PC-3 (cell line): ENCODE measurements at regions not wholly inside any gene's neighbourhood (a gene's known extent, or its start where the extent isn't known, plus 50 kb on each side); places are given as distances from the start of the nearest gene placed in this dataset.

Experiments used
- ATAC-seq: fragments of 200-7000 bp; cut with Tn5 transposase; 2 replicates; pipeline ENCODE4 v1.9.1; 2020; ENCODE audit warnings: mild to moderate bottlenecking, moderate library complexity
- BruUV-seq: library from RNA; stranded (reverse); fragments of 400-500 nt; replicated peaks from 2 replicates; lab custom pipeline; 2021; lab: Mats Ljungman, UMichigan
- CTCF ChIA-PET: fragments of 300-600 bp; sonication (Branson Sonifier 250); formaldehyde crosslinking; loops from one replicate; lab custom pipeline; 2022; ENCODE audit warnings: antibody characterized with exemption; lab: Charles Lee
- POLR2A ChIA-PET: fragments of 300-600 bp; sonication (Branson Sonifier 250); formaldehyde crosslinking; loops from one replicate; lab custom pipeline; 2022; ENCODE audit warnings: antibody characterized with exemption; ENCODE audit not compliant: unreplicated experiment; lab: Charles Lee
- DNase-seq: peaks from one replicate; pipeline ENCODE4 v3.0.0-alpha.2; 2015
- H2AFZ ChIP-seq: fragments of 300-600 bp; sonication (generic); 2 replicates; pipeline ENCODE4 v1.6.0; 2016; ENCODE audit warnings: antibody characterized with exemption, low read length
- H3F3A ChIP-seq: fragments of 300-600 bp; sonication (generic); one replicate; pipeline ENCODE4 v1.6.0; 2017; ENCODE audit warnings: antibody characterized with exemption, low read length, control low read depth, mild to moderate bottlenecking; ENCODE audit not compliant: unreplicated experiment
- H3K27ac ChIP-seq: fragments of 300-600 bp; sonication (generic); 2 replicates; pipeline ENCODE4 v1.5.1; 2016; ENCODE audit warnings: mild to moderate bottlenecking, low read length
- H3K27me3 ChIP-seq: fragments of 300-600 bp; sonication (generic); 2 replicates; pipeline ENCODE4 v1.6.1; 2016; ENCODE audit warnings: low read length, mixed read lengths
- H3K36me3 ChIP-seq: fragments of 300-600 bp; sonication (generic); 2 replicates; pipeline ENCODE4 v1.6.1; 2016; ENCODE audit warnings: low read depth, mixed run types, low read length, mixed read lengths
- H3K4me1 ChIP-seq: fragments of 300-600 bp; sonication (generic); 2 replicates; pipeline ENCODE4 v1.5.1; 2016; ENCODE audit warnings: low read length; ENCODE audit not compliant: insufficient read depth
- H3K4me2 ChIP-seq: fragments of 300-600 bp; sonication (generic); 2 replicates; pipeline ENCODE4 v1.6.0; 2016; ENCODE audit warnings: low read length
- H3K4me3 ChIP-seq: fragments of 300-600 bp; sonication (generic); 2 replicates; pipeline ENCODE4 v1.5.1; 2016; ENCODE audit warnings: mild to moderate bottlenecking, low read length, mixed read lengths
- H3K79me2 ChIP-seq: fragments of 300-600 bp; sonication (generic); 2 replicates; pipeline ENCODE4 v1.6.1; 2017; ENCODE audit warnings: low read length, mixed read lengths
- H3K9ac ChIP-seq: fragments of 300-600 bp; sonication (generic); 2 replicates; pipeline ENCODE4 v1.6.0; 2016; ENCODE audit warnings: mild to moderate bottlenecking, low read length
- H3K9me2 ChIP-seq: fragments of 300-600 bp; sonication (generic); replicated peaks from 2 replicates; pipeline ENCODE4 v1.6.1; 2016; ENCODE audit warnings: mixed run types, low read length, mixed read lengths
- H3K9me3 ChIP-seq: fragments of 300-600 bp; sonication (generic); 2 replicates; pipeline ENCODE4 v1.6.1; 2016; ENCODE audit warnings: low read length, mixed read lengths
- H4K20me1 ChIP-seq: fragments of 300-600 bp; sonication (generic); 2 replicates; pipeline ENCODE4 v1.6.1; 2016; ENCODE audit warnings: low read length, mixed read lengths
- CTCF ChIP-seq: fragments of 300-600 bp; sonication (generic); conservative IDR thresholded peaks from 2 replicates; pipeline ENCODE4 v1.5.1; 2017; ENCODE audit warnings: antibody characterized with exemption, low read depth, mild to moderate bottlenecking, low read length
- EZH2 ChIP-seq: fragments of 300-600 bp; sonication (generic); IDR thresholded peaks from one replicate; pipeline ENCODE4 v1.6.1; 2017; ENCODE audit warnings: antibody characterized with exemption, mild to moderate bottlenecking, low read length; ENCODE audit not compliant: unreplicated experiment
- EZH2phosphoT487 ChIP-seq: fragments of 300-600 bp; sonication (generic); IDR thresholded peaks from 2 replicates; pipeline ENCODE4 v1.6.1; 2018; ENCODE audit warnings: mild to moderate bottlenecking, antibody characterized with exemption, low read length, borderline replicate concordance
- intact Hi-C: fragments of 100-400 bp; cut with micrococcal nuclease; formaldehyde crosslinking; loops from 2 replicates; pipeline ENCODE4 v1.9.0; 2023

GRCh38 chr21:17370916-17371315 is 141.9 kb upstream of the CXADR start:
- ChIA-PET CTCF (no interaction called here), POLR2A (no interaction called here)
- Histone ChIP-seq H2AFZ (no peak overlapping the region), H3K9me2 (no peaks in the 10 kb centered on the region), H3K79me2 (no peaks in the 10 kb centered on the region), H3K4me1 (no peaks in the 10 kb centered on the region), H3K9ac (no peak overlapping the region), H3K27ac (no peak overlapping the region), H4K20me1 (no peaks in the 10 kb centered on the region), H3F3A (no peaks in the 10 kb centered on the region), H3K4me3 (no peak overlapping the region), H3K9me3 (no peaks in the 10 kb centered on the region), H3K4me2 (no peak overlapping the region), H3K36me3 (no peaks in the 10 kb centered on the region), H3K27me3 (no peaks in the 10 kb centered on the region)
- intact Hi-C loops, result no loop called here
- TF ChIP-seq EZH2 (no peak), EZH2phosphoT487 (no peak)
- BruUV-seq, result no TSS peak
- DNase-seq (no peak), ATAC-seq (no peak)

- H3K27ac ChIP-seq, result no peak overlapping the region
- no peaks in the 10 kb centered on the region for H3F3A ChIP-seq
- TF ChIP-seq EZH2 (no peak), CTCF (no peak), EZH2phosphoT487 (no peak)
- no peaks in the 10 kb centered on the region for H3K4me1 ChIP-seq
- ChIA-PET POLR2A (no interaction called here), CTCF (no interaction called here)
- no peaks in the 10 kb centered on the region for H3K9me2 ChIP-seq
- H3K36me3 ChIP-seq, result no peaks in the 10 kb centered on the region
- no peaks in the 10 kb centered on the region for H4K20me1 ChIP-seq
- no TSS peak for BruUV-seq
- no peaks in the 10 kb centered on the region for H3K79me2 ChIP-seq
- no peak overlapping the region for H2AFZ ChIP-seq
- intact Hi-C loops, result no loop called here
- no peaks in the 10 kb centered on the region for H3K27me3 ChIP-seq
- H3K9me3 ChIP-seq, result no peaks in the 10 kb centered on the region
- 0 out of 2 replicates have a peak overlapping the region, but pooled peaks have one; percentile 8 for H3K4me2 ChIP-seq
- ATAC-seq, result no peak
- peak; percentile 40 for DNase-seq
- no peak overlapping the region for H3K9ac ChIP-seq
- no peak overlapping the region for H3K4me3 ChIP-seq
Measured at GRCh38 chr21:17371450-17371849, 141.4 kb upstream of the CXADR start.

- intact Hi-C loops, result no loop called here
- H4K20me1 ChIP-seq, result no peaks in the 10 kb centered on the region
- H3K36me3 ChIP-seq, result no peaks in the 10 kb centered on the region
- no peaks in the 10 kb centered on the region for H3F3A ChIP-seq
- no peak overlapping the region for H2AFZ ChIP-seq
- no peaks in the 10 kb centered on the region for H3K79me2 ChIP-seq
- H3K9me2 ChIP-seq, result no peaks in the 10 kb centered on the region
- no peaks in the 10 kb centered on the region for H3K27me3 ChIP-seq
- no peaks in the 10 kb centered on the region for H3K4me1 ChIP-seq
- no peak overlapping the region for H3K4me3 ChIP-seq
- H3K9me3 ChIP-seq, result no peaks in the 10 kb centered on the region
- H3K4me2 ChIP-seq, result no peak overlapping the region
- ChIA-PET POLR2A (no interaction called here), CTCF (no interaction called here)
- H3K9ac ChIP-seq, result no peak overlapping the region
- no peak overlapping the region for H3K27ac ChIP-seq
- ATAC-seq, result no peak
- no peak for DNase-seq
- TF ChIP-seq CTCF (no peak), EZH2 (no peak), EZH2phosphoT487 (no peak)
- BruUV-seq, result no TSS peak
Measured at GRCh38 chr21:17372200-17372599, 140.6 kb upstream of the CXADR start.
